A172 (cell line): ENCODE measurements at regions not wholly inside any gene's neighbourhood (a gene's known extent, or its start where the extent isn't known, plus 50 kb on each side); places are given as distances from the start of the nearest gene placed in this dataset.

ENCODE experiments used
- DNase-seq: peaks from one replicate; pipeline ENCODE4 v3.0.0-alpha.2; 2015; ENCODE audit warnings: low spot score

GRCh38 chr3:152957491-152957890 lies 122.6 kb downstream of the P2RY1 start:
- no peak for DNase-seq

DNA sequence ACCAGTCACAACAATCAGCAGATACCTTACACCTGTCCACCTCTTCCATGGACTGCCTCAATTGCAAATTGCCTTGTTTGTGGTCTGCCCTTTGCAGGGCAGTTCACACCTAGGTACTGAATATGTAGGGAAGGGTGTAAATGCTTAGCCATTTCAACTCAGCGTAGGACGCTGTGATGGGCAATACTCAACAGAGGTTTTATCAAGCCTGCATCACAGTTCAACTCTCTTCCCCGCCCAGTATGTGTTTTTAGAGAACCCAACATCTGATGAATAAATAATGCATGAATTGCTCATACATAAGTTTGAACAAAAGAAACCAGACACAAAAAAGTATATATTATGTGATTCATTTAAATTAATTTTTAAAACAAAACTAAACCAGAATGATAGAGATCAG lies 124.4 kb downstream of the P2RY1 start:
- no peak for DNase-seq

- peak; percentile 28 for DNase-seq
Observed at GRCh38 chr3:152960684-152961083, 125.8 kb downstream of the P2RY1 start.

GRCh38 chr3:152961323-152961722 lies 126.4 kb downstream of the P2RY1 start:
- no peak for DNase-seq

- peak; percentile 41 for DNase-seq
Observed at GRCh38 chr3:152964911-152965609, 130.1 kb downstream of the P2RY1 start.

DNA sequence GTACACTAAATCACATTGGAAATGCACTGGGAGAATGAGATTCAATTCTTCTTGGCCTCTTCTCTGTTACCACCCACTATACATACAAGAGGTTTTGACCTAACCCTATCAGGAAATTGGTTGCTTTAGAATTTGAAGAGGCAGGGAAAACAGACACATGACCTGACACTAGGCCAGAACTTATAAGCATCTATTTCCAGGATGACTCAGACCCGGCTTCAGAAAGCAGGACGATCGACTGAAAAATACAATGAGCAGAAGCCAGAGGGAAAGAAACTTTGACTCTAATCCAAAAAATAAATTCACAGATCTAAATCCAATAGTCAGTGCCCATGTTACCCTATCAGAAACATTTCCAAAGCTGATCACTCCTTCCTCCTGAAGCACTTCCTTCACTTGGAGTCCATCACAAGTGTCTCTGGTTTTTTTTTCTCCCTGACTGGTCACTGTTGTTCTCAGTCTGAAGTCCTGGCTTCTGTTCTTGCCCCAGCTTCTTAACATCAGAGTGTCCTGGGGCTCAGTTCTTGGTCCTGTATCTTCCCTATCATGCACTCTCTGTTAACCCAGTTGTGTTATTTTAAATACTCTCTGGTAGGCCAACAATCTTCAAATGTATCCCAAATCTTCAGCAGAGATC lies 133.6 kb downstream of the P2RY1 start:
- DNase-seq = peak; percentile 54

DNA sequence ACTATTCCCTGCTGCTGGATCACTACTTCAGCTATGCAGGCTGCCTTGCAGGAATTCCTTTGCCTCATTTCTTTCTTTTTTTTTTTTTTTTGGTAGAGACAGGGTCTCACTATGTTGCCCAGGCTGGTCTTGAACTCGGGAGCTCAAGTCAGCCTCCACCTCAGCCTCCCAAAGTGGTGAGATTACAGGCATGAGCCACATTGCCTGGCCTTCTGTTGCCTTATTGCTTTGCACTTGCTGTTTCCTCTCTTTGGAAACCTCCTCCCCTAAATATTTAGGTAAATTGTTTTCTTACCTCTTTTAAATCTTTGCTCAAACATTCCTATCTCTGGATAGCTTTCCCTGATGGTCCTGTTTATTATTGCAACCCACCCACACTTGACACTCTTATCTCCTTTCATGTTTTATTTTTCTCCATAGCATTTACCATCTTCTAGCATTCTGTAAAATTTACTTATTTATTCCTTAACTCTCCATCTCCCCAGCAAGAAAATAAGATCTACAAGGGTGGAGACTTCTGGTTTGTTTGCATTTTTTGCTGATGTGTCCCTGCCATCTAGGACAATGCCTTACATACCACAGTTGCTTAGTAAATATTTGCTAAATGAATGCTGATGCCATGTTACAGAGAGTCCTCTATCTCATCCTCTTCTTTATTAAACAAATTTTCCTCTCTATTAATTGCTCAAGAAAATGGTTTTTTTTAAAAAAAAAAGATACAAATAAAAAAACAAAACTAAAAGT lies 134.8 kb downstream of the P2RY1 start:
- DNase-seq = peak; percentile 58

GRCh38 chr3:152970851-152971250 lies 135.9 kb downstream of the P2RY1 start:
- no peak for DNase-seq

DNA sequence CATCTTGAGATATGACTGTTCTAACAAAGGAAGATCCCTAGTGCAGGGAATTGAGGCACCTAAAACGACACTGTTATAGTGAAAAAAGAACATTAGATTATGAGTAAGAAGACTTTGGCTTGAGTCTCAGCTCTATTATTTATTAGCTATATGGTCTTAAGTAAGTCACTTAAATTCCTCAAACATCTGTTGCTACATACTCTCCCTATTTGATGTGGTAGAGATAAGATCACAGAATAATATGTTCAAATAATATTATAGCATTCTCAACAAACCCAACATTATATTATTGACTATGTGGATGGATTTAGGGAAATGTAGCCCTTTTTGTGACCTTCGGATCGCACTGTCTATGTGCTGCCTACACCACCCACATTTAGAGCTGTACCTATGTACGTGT lies 136.9 kb downstream of the P2RY1 start:
- no peak for DNase-seq

DNA sequence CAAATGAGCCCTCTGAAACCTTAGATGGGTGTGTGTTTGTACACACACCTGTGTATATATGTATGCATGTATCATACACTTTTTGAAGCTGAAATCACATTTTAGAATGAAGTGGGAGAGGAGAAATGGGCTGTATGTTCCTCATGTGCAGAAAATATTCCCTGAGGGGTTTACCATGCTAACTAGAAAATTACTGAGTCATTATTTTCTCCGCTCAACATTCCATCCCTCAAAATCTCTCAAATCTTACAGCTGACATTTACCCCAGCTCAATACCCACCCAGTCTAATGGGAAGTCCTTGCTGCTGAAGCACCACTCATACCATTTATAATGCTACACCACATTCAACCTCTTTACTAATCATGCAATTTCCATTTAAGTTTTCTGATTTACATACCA lies 138.6 kb downstream of the P2RY1 start:
- DNase-seq = no peak

- no peak for DNase-seq
Observed at GRCh38 chr3:152976239-152976638, 141.3 kb downstream of the P2RY1 start.

- peak; percentile 22 for DNase-seq
Observed at GRCh38 chr3:152977366-152977765, 142.4 kb downstream of the P2RY1 start.

- DNase-seq = no peak
Observed at GRCh38 chr3:152978152-152978551, 143.2 kb downstream of the P2RY1 start.

GRCh38 chr3:152997526-152997925 lies 162.6 kb downstream of the P2RY1 start:
- DNase-seq = no peak

- DNase-seq = no peak
Observed at GRCh38 chr3:152998591-152998990, 163.4 kb upstream of the RAP2B start.

DNA sequence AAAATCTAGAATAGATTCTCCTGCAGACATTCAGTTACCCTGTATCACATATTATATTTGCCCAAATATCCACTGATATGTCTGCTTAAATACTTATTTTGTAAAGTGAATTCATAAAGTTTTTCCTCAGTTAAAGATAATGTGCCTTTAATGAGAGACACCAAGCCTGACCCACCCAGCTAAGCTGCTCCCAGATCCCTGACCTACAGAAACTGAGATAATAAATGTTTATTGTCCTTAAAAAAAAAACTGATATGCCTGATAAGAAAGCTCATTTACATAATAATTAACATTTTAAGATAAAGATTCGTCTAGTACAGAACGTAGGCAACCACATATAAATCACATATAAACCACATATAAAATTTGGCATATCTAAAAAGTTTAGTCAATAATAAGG lies 161.7 kb upstream of the RAP2B start:
- DNase-seq = no peak

- no peak for DNase-seq
Observed at GRCh38 chr3:153001210-153002078, 160.6 kb upstream of the RAP2B start.

- DNase-seq = no peak
Observed at GRCh38 chr3:153003441-153003840, 158.6 kb upstream of the RAP2B start.

DNA sequence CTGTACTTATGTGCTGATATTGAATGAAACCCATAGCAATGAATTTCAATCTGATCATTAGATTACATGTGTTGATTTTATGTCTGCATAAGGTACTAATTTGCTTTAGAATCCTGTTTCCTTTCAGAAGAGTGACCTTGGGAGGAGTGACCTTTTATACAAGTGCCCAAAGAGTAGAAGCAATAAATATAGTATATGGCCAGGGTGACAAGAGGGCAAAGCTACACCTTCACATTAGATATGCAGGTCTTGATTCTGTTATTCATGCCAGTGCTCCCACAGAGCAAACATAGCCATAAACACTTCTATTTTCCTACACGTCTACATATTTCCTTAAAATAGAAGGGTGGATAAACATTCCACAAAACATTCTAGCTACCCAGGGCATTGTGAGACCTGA lies 158.2 kb upstream of the RAP2B start:
- no peak for DNase-seq

GRCh38 chr3:153008226-153008625 lies 153.8 kb upstream of the RAP2B start:
- no peak for DNase-seq

- no peak for DNase-seq
Observed at GRCh38 chr3:153023896-153024295, 138.1 kb upstream of the RAP2B start.

DNA sequence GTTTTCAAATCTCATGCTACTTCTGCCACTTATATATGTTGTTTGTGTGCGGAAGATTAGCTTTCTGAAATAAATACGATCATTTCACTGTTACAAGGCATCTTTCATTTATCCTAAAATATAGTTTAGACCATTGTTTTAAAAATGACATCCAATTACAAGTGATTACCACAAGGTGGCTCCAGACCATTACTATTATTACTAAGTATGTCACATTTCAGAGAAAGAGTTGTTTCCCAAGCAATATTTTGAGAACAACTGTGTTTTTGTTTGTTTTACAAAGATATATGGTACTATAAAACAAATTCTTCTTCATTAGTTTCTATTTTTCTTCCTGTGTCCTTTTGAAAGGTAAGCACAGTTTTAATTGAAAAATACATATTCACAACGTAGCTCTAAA lies 136.0 kb upstream of the RAP2B start:
- peak; percentile 42 for DNase-seq
